ENCODE measurements at regions not wholly inside any gene's neighbourhood (a gene's known extent, or its start where the extent isn't known, plus 50 kb on each side); places are given as distances from the start of the nearest gene placed in this dataset.

DNA sequence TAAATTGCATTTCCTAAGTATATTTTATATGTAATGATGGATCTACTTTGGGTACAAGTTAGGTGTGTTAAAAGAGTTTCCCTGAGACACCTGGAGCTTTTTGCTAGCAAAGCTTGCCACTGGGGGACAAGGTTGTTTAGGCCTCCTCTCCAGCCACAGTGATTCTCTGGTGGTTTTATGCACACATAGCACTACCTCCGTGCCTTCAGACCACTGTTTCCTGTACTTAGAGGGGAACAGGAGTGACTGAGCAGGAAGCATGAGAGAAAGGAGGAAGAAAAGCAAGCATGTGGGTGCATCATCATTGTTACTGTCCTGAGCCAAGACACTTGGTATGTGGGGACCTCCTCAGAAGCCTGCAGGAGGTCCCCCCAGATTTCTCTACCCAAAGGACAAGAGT is 272.1 kb downstream of the RASEF start:
- Mint-ChIP-seq H3K27ac (ENCODE audit: unreplicated experiment) (no peak overlapping the region), H3K4me3 (no peak overlapping the region), H3K4me1 (no peaks in the 10 kb centered on the region), H3K9me3 (peaks cover 6% of the 10 kb centered on the region), H3K36me3 (ENCODE audit: low read depth) (no peaks in the 10 kb centered on the region), H3K27me3 (ENCODE audit: low read depth) (no peaks in the 10 kb centered on the region)
- TF ChIP-seq, protein P1, sequence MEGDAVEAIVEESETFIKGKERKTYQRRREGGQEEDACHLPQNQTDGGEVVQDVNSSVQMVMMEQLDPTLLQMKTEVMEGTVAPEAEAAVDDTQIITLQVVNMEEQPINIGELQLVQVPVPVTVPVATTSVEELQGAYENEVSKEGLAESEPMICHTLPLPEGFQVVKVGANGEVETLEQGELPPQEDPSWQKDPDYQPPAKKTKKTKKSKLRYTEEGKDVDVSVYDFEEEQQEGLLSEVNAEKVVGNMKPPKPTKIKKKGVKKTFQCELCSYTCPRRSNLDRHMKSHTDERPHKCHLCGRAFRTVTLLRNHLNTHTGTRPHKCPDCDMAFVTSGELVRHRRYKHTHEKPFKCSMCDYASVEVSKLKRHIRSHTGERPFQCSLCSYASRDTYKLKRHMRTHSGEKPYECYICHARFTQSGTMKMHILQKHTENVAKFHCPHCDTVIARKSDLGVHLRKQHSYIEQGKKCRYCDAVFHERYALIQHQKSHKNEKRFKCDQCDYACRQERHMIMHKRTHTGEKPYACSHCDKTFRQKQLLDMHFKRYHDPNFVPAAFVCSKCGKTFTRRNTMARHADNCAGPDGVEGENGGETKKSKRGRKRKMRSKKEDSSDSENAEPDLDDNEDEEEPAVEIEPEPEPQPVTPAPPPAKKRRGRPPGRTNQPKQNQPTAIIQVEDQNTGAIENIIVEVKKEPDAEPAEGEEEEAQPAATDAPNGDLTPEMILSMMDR (conservative IDR thresholded peaks at IDR 0.05) = no peak
- DNase-seq (ENCODE audit: low read depth, low spot score) = no peak

DNA sequence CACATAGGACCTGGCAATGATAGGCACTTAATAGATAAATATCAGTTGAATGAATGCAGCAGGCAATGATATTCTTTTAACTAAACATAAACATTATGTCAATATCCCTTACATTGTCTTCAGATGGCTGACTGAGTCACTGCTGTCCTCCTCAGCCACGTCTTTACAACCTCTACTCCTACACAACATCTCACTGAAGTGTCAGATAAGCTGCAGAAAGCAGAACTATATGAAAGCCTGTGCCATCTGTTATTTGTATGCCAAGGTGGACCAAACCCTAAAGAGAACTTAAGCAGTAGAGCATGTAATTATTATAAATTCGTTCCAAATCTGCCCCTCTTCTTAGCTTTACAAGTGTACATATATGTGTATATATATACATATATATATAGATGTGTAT is 271.2 kb downstream of the RASEF start:
- no peaks in the 10 kb centered on the region for H3K27me3 Mint-ChIP-seq (ENCODE audit: low read depth)
- H3K9me3 Mint-ChIP-seq = peaks cover 6% of the 10 kb centered on the region
- H3K36me3 Mint-ChIP-seq (ENCODE audit: low read depth) = no peaks in the 10 kb centered on the region
- DNase-seq (ENCODE audit: low read depth, low spot score) = no peak
- H3K4me1 Mint-ChIP-seq = no peaks in the 10 kb centered on the region
- no peak overlapping the region for H3K4me3 Mint-ChIP-seq
- TF ChIP-seq, protein P1 (conservative IDR thresholded peaks at IDR 0.05) = no peak
- H3K27ac Mint-ChIP-seq (ENCODE audit: unreplicated experiment) = no peak overlapping the region

DNA sequence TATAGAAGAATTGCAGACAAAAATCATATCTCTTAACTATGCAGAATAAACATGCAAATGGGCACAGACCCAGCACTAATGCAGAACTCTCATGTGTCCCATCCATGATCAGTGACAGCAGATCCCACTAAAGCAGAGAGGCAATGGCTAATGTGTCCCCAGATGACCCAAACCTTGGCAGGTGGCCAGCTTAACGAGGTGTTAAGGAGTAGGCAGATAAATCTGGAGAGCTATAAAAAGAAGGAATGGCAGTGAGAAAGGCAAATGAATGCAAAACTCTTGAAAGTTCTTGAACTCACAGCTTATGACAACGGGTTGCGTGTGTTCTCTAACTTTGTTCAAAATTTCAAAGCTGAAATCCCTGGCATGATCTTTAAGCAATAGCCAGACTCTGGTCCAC is 265.4 kb downstream of the RASEF start:
- Mint-ChIP-seq H3K36me3 (ENCODE audit: low read depth) (no peaks in the 10 kb centered on the region), H3K4me1 (peaks cover 7% of the 10 kb centered on the region), H3K9me3 (peaks cover 3% of the 10 kb centered on the region), H3K4me3 (no peak overlapping the region), H3K27me3 (ENCODE audit: low read depth) (no peaks in the 10 kb centered on the region), H3K27ac (ENCODE audit: unreplicated experiment) (no peak overlapping the region)
- TF ChIP-seq, protein P1 (conservative IDR thresholded peaks at IDR 0.05) = no peak
- DNase-seq (ENCODE audit: low read depth, low spot score) = no peak

DNA sequence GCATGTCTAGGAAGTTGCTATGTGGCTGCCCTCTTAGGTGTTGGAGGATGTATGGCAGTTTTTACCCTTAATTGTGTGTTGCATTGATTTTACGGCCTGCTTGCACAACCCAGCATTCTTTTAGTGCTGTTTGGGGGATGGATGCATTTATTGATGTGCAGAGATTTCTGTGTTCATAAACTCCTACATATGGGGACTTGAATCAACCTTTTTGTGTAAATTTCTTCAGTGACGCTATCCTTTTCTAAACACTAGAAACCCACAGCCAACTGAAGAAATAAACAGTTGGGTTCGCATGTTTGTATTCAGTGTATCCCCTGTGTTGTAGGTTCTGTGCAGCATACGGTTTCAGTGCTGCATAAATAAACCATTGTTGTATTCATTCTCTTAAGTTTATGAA is 263.7 kb downstream of the RASEF start:
- TF ChIP-seq, protein P1 (conservative IDR thresholded peaks at IDR 0.05) = no peak
- Mint-ChIP-seq H3K4me3 (no peak overlapping the region), H3K27me3 (ENCODE audit: low read depth) (no peaks in the 10 kb centered on the region), H3K36me3 (ENCODE audit: low read depth) (no peaks in the 10 kb centered on the region), H3K9me3 (peaks cover 3% of the 10 kb centered on the region), H3K27ac (ENCODE audit: unreplicated experiment) (no peak overlapping the region), H3K4me1 (peaks cover 8% of the 10 kb centered on the region)
- DNase-seq (ENCODE audit: low read depth, low spot score) = no peak

DNA sequence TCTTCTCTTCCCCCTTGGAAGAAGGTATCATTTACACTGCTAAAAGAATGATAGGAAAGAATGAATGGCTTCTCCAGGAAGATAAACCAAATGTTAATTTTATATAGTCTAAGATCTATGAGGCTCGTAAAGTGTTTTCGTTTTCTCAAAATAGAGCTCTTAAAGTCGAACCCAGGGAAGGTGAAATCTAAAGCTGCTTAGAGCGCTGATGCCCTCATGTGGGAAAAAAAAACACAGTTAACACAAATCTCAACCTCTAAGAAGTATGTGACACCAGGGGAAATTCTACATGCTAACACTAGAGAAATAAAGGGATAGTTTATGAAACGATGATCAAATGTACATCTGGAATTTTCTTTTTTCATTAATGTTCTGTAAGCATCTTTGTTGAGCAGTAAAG is 257.9 kb downstream of the RASEF start:
- H3K27ac Mint-ChIP-seq (ENCODE audit: unreplicated experiment) = no peak overlapping the region
- H3K9me3 Mint-ChIP-seq = peaks cover 3% of the 10 kb centered on the region
- DNase-seq (ENCODE audit: low read depth, low spot score) = no peak
- H3K36me3 Mint-ChIP-seq (ENCODE audit: low read depth) = no peaks in the 10 kb centered on the region
- no peak overlapping the region for H3K4me3 Mint-ChIP-seq
- peaks cover 8% of the 10 kb centered on the region for H3K4me1 Mint-ChIP-seq
- TF ChIP-seq, protein P1 (conservative IDR thresholded peaks at IDR 0.05) = no peak
- H3K27me3 Mint-ChIP-seq (ENCODE audit: low read depth) = no peaks in the 10 kb centered on the region

DNA sequence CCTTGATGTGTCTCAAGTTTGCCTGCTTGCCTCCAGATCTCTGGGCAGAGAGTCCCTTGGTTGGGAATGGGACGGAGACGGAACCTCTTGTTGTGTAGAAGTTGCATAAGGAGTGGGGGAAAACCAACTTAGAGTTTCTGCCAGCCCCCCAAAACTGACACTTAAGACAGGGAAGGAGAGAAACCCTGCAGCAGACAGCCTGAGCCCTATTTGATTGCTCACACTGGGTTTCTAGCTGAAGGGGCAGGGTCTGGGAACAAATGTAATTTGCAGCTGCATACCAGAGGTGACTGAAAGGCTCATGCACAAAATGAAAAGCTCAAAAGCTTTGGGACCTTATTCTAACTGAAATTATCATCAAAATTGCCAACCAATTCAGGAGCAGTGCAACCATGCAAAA is 254.5 kb downstream of the RASEF start:
- peaks cover 2% of the 10 kb centered on the region for H3K9me3 Mint-ChIP-seq
- no peak for DNase-seq (ENCODE audit: low read depth, low spot score)
- H3K4me1 Mint-ChIP-seq = no peaks in the 10 kb centered on the region
- TF ChIP-seq, protein P1 (conservative IDR thresholded peaks at IDR 0.05) = no peak
- no peaks in the 10 kb centered on the region for H3K36me3 Mint-ChIP-seq (ENCODE audit: low read depth)
- H3K27ac Mint-ChIP-seq (ENCODE audit: unreplicated experiment) = no peak overlapping the region
- H3K4me3 Mint-ChIP-seq = no peak overlapping the region
- no peaks in the 10 kb centered on the region for H3K27me3 Mint-ChIP-seq (ENCODE audit: low read depth)

All from neural crest cell (in vitro differentiated cells).